Peyer's patch (tissue), 4 donors: ENCODE measurements at regions not wholly inside any gene's neighbourhood (a gene's known extent, or its start where the extent isn't known, plus 50 kb on each side); places are given as distances from the start of the nearest gene placed in this dataset.

Source experiments
- CTCF ChIP-seq, 6 experiments: fragments of 450-650 bp in 4 of 6; fragments of 200-600 bp in 2 of 6; sonication (generic) in 1 of 6; IDR thresholded peaks; one replicate each; pipeline ENCODE4 v1.5.1; 2017 to 2019; ENCODE audit warnings: antibody characterized with exemption in 6 of 6, mild to moderate bottlenecking in 3 of 6, moderate library complexity in 1 of 6
- POLR2A ChIP-seq, 2 donors: fragments of 450-650 bp; IDR thresholded peaks; one replicate each; pipeline ENCODE4 v1.5.1; 2017; ENCODE audit warnings: antibody characterized with exemption in 2 of 2, mild to moderate bottlenecking in 2 of 2, moderate library complexity in 2 of 2

GRCh38 chrX:82141942-82142341 is 940.0 kb downstream of the SH3BGRL start:
- TF ChIP-seq CTCF (IDR thresholded peaks at IDR 0.05), result no peak
- no peak for TF ChIP-seq POLR2A (IDR thresholded peaks at IDR 0.05)
